Thyroid gland (tissue), 4 donors: ENCODE measurements at regions not wholly inside any gene's neighbourhood (a gene's known extent, or its start where the extent isn't known, plus 50 kb on each side); places are given as distances from the start of the nearest gene placed in this dataset.

ENCODE experiments used
- POLR2A ChIP-seq, 2 donors: fragments of 450-650 bp; IDR thresholded peaks; one replicate each; pipeline ENCODE4 v1.6.1; 2017; ENCODE audit warnings: antibody characterized with exemption in 2 of 2, mild to moderate bottlenecking in 2 of 2, moderate library complexity in 1 of 2
- TF ChIP-seq, protein P1 (sequence below), 6 experiments: fragments of 200-600 bp in 3 of 6; fragments of 450-650 bp in 3 of 6; sonication (generic) in 3 of 6; IDR thresholded peaks; one replicate each; pipeline ENCODE4 v1.5.1; 2016 to 2019; ENCODE audit warnings: antibody characterized with exemption in 6 of 6, mild to moderate bottlenecking in 2 of 6, inconsistent platforms in 1 of 6, moderate library complexity in 1 of 6

DNA sequence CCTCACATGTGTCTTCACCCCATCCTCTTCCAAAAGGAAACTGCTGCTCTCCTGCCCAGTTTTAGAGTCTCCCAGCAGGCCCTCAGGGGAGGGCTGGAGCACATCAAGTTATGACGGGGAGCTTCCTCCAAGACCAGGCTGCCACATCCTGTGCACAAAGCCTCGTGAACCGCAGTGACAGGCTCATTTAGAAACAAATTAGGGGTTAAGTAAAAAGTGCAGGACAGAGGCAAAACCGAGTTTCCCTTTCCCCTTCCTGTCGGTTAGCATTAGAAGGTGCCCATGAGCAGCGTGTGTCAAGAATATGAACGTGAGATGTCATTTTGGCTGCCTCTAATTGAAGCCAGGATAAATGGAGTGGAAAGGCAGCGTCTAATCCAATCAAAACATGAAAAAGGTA lies 199.7 kb downstream of the ARRDC4 start:
- TF ChIP-seq, protein P1, sequence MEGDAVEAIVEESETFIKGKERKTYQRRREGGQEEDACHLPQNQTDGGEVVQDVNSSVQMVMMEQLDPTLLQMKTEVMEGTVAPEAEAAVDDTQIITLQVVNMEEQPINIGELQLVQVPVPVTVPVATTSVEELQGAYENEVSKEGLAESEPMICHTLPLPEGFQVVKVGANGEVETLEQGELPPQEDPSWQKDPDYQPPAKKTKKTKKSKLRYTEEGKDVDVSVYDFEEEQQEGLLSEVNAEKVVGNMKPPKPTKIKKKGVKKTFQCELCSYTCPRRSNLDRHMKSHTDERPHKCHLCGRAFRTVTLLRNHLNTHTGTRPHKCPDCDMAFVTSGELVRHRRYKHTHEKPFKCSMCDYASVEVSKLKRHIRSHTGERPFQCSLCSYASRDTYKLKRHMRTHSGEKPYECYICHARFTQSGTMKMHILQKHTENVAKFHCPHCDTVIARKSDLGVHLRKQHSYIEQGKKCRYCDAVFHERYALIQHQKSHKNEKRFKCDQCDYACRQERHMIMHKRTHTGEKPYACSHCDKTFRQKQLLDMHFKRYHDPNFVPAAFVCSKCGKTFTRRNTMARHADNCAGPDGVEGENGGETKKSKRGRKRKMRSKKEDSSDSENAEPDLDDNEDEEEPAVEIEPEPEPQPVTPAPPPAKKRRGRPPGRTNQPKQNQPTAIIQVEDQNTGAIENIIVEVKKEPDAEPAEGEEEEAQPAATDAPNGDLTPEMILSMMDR (IDR thresholded peaks at IDR 0.05): no peak
- TF ChIP-seq POLR2A (IDR thresholded peaks at IDR 0.05): no peak
